ENCODE measurements at regions not wholly inside any gene's neighbourhood (a gene's known extent, or its start where the extent isn't known, plus 50 kb on each side); places are given as distances from the start of the nearest gene placed in this dataset.

DNA sequence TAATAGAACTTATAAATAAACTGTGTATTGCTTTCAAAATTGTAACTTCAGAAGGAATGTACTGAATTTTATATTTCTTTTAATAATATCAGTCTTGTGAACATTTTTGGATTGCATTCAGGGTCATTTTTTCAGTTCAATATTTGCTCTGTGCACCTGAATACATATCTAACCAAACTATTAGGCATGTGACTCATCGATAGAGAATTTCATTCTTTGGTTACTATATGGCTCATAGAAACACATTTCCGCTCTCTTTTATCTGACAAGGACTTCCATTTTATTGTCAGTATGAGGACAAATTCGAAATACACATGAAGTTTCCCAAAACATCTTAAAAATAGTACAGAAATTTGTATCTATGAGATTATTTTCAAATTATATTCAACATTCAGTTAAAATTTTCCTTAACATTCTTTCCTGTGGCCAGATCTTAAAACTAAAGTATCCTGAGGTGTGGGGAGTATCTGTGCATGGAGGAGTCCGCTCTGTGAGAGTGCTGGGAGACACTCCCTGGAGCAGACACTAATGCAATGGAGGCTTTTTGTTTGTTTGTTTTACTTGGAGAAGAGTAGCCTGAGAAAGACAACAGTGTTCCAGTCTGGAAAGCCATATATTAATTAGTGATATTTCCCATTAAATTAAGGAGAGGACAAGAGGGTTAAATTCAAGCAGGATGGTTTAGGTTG lies 483.6 kb downstream of the PCDH20 start:
- Histone ChIP-seq H3K27me3 (no peaks in the 10 kb centered on the region), H3K27ac (no peak overlapping the region), H3K4me1 (no peaks in the 10 kb centered on the region), H3K36me3 (no peaks in the 10 kb centered on the region), H3K9me3 (no peaks in the 10 kb centered on the region), H3K4me3 (no peak overlapping the region)
- no peak for DNase-seq (ENCODE audit: low spot score)
- TF ChIP-seq CTCF (IDR thresholded peaks at IDR 0.05) = no peak

GRCh38 chr13:60925686-60926085 lies 490.0 kb downstream of the PCDH20 start:
- DNase-seq (ENCODE audit: low spot score) = no peak
- Histone ChIP-seq H3K36me3 (no peaks in the 10 kb centered on the region), H3K9me3 (no peaks in the 10 kb centered on the region), H3K27ac (no peak overlapping the region), H3K27me3 (no peaks in the 10 kb centered on the region), H3K4me1 (no peaks in the 10 kb centered on the region), H3K4me3 (no peak overlapping the region)
- no peak for TF ChIP-seq CTCF (IDR thresholded peaks at IDR 0.05)

- Histone ChIP-seq H3K27ac (no peak overlapping the region), H3K4me3 (no peak overlapping the region), H3K36me3 (no peaks in the 10 kb centered on the region), H3K27me3 (no peaks in the 10 kb centered on the region), H3K9me3 (no peaks in the 10 kb centered on the region), H3K4me1 (no peaks in the 10 kb centered on the region)
- no peak for DNase-seq (ENCODE audit: low spot score)
- no peak for TF ChIP-seq CTCF (IDR thresholded peaks at IDR 0.05)
Observed at GRCh38 chr13:60924856-60925255, 490.8 kb downstream of the PCDH20 start.

DNA sequence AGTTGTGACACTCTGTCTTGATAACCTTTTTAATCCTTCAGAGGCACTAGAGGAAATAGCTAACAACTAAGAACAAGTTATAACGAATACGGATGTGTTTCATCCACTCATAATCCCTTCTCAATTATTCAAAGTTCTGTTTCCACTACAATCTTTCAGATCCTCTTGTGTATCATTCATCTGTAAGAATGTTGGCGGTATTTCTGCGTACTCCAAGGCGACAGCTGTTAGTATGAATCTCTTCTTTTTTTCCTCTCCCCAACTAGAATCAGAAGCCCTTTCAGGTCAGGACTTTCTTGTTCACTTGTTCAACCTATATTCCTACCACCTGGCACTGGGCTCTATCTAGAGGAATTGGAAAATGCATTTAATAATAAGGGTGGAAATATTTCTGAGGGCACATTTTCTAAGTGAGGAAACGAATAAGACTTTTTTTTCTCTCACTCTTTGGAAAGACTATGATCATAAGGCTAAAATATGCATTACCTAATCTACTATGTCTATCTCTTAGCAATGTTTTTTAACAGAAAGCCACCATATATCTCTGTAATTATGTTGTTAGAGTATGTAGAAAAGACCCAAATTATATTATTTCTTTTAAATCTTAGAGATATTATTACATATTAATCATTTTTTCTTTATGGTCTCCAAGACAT lies 492.9 kb downstream of the PCDH20 start:
- Histone ChIP-seq H3K27me3 (no peaks in the 10 kb centered on the region), H3K36me3 (no peaks in the 10 kb centered on the region), H3K9me3 (no peaks in the 10 kb centered on the region), H3K4me1 (no peaks in the 10 kb centered on the region), H3K27ac (no peak overlapping the region), H3K4me3 (no peak overlapping the region)
- DNase-seq (ENCODE audit: low spot score) = no peak
- TF ChIP-seq CTCF (IDR thresholded peaks at IDR 0.05) = no peak

- H3K4me1 ChIP-seq = no peaks in the 10 kb centered on the region
Observed at GRCh38 chr13:60893801-60894200, 496.8 kb downstream of the TDRD3 start.

More at GRCh38 chr13:60893801-60894200, 496.8 kb downstream of the TDRD3 start:
- Histone ChIP-seq H3K4me3 (no peak overlapping the region), H3K36me3 (no peaks in the 10 kb centered on the region), H3K9me3 (no peaks in the 10 kb centered on the region), H3K27ac (no peak overlapping the region), H3K27me3 (no peaks in the 10 kb centered on the region)
- no peak for TF ChIP-seq CTCF (IDR thresholded peaks at IDR 0.05)
- DNase-seq (ENCODE audit: low spot score) = no peak
